Mononuclear cell (primary cell): ENCODE measurements at regions not wholly inside any gene's neighbourhood (a gene's known extent, or its start where the extent isn't known, plus 50 kb on each side); places are given as distances from the start of the nearest gene placed in this dataset.
"Not testable (repeated sequence)": the region's sequence is repeated elsewhere in the genome, so short reads cannot be mapped to it uniquely, and the experiment has no call there.

Experiments
- H3K27me3 ChIP-seq: 2 replicates; pipeline ENCODE4 v1.6.0; 2011; ENCODE audit warnings: low read length, control low read depth; ENCODE audit not compliant: insufficient read depth
- H3K4me1 ChIP-seq: 2 replicates; pipeline ENCODE4 v1.5.1; 2011; ENCODE audit warnings: mild to moderate bottlenecking, low read length, control low read depth; ENCODE audit not compliant: insufficient read depth
- H3K4me3 ChIP-seq: 2 replicates; pipeline ENCODE4 v1.5.1; 2011; ENCODE audit warnings: mild to moderate bottlenecking, low read length, moderate library complexity
- H3K9me3 ChIP-seq: 2 replicates; pipeline ENCODE4 v1.5.1; 2011; ENCODE audit warnings: low read depth, mild to moderate bottlenecking, control low read depth, low read length

DNA sequence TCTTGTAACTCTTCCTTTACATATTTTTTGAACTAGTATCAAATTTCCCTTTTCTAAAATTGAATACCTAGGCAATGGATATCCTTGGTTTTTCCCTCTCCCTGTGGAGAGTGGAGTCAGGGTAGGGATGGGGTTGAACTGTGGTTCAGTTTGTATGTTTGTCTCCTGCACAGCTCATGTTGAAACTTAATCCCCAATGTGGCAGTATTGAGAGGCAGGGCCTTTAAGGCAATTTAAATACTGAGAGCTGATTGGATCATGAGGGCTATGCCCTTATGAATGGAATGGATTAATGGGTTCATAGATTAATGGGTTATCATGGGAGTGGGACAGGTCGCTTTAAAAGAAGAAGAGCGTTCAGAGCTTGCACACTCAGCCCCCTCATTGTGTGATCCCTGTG lies 127.2 kb upstream of the RGS6 start:
- Histone ChIP-seq H3K9me3 (no peaks in the 10 kb centered on the region), H3K4me1 (no peaks in the 10 kb centered on the region), H3K4me3 (no peak overlapping the region), H3K27me3 (no peaks in the 10 kb centered on the region)

DNA sequence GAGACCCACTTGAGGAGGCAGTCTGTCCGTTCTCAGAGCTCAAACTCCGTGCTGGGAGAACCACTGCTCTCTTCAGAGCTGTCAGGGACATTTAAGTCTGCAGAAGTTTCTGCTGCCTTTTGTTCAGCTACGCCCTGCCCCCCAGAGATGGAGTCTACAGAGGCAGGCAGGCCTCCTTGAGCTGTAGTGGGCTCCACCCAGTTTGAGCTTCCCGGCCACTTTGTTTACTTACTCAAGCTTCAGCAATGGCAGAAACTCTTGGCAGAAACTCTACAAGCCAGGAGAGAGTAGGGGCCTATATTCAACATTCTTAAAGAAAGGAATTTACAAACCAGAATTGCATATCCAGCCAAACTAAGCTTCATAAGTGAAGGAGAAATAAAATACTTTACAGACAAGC lies 125.2 kb upstream of the RGS6 start:
- not testable (repeated sequence) for H3K9me3 ChIP-seq, H3K27me3 ChIP-seq, H3K4me3 ChIP-seq, H3K4me1 ChIP-seq

DNA sequence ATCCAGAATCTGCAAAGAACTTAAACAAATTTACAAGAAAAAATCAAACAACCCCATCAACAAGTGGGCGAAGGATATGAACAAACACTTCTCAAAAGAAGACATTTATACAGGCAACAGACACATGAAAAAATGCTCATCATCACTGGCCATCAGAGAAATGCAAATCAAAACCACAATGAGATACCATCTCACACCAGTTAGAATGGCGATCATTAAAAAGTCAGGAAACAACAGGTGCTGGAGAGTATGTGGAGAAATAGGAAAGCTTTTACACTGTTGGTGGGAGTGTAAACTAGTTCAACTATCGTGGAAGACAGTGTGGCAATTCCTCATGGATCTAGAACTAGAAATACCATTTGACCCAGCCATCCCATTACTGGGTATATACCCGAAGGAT lies 121.4 kb upstream of the RGS6 start:
- not testable (repeated sequence) for H3K27me3 ChIP-seq, H3K4me3 ChIP-seq, H3K4me1 ChIP-seq, H3K9me3 ChIP-seq

DNA sequence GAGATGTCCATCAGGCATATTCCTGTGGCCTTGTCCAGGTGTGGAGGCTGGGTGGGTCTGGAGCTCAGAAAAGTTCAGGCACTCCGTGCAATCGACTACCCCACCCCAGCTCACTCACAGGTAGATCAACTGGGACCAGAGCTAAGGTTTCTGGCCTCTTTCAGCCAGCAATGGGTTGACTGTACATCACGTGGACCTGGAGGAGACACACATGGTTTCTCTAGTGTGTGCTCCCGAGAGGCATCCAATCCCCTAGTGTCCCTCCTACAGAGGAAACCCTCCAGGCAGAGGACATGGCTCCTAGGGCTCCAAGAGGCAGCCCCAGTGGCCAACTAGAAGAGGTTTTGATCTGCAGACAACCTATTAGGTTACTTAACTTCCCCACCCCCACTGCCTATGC lies 119.5 kb upstream of the RGS6 start:
- Histone ChIP-seq H3K27me3 (peaks cover 3% of the 10 kb centered on the region), H3K4me3 (no peak overlapping the region), H3K4me1 (no peaks in the 10 kb centered on the region), H3K9me3 (no peaks in the 10 kb centered on the region)

DNA sequence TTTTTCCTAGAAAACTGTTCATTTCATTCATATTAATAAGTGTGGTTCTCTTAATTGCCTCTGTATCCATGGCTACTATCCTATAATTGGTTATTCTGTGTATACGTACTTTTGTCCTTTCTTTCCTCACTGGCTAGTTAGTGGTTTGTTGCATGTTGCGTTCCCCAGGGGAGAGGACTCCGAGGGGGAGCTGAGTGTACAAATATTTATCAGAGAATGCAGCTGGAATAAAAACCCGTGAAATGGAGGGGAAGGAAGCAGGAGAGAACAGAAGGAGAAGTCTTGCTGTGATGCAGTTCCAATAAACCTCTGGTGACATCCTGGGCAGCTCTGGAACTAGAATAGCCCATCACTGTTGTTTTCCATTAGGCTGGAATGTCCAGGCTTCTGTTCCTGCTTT lies 117.1 kb upstream of the RGS6 start:
- no peaks in the 10 kb centered on the region for H3K4me1 ChIP-seq
- no peak overlapping the region for H3K4me3 ChIP-seq
- H3K27me3 ChIP-seq: peaks cover 3% of the 10 kb centered on the region
- no peaks in the 10 kb centered on the region for H3K9me3 ChIP-seq

DNA sequence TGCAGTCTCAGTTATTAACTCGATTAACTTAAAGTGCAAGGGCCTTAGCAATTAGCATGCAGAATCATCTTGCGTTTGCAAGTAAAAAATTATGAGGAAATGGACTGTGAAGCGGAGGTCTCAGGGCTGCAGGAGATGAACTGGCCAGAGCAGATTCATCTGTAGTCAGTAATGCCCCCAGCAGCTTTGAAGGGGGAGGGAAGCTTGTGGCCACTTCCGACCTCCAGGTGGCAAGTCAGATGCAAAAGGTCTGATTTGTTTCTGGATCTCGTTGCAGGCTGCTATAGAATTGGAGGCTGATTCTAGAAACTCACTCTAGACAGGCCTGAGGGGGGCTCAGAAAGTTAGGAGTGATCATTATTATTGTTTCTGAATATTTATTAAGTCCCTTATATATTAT lies 107.4 kb upstream of the RGS6 start:
- H3K4me3 ChIP-seq: no peak overlapping the region
- no peaks in the 10 kb centered on the region for H3K9me3 ChIP-seq
- H3K27me3 ChIP-seq: no peaks in the 10 kb centered on the region
- H3K4me1 ChIP-seq: no peaks in the 10 kb centered on the region

DNA sequence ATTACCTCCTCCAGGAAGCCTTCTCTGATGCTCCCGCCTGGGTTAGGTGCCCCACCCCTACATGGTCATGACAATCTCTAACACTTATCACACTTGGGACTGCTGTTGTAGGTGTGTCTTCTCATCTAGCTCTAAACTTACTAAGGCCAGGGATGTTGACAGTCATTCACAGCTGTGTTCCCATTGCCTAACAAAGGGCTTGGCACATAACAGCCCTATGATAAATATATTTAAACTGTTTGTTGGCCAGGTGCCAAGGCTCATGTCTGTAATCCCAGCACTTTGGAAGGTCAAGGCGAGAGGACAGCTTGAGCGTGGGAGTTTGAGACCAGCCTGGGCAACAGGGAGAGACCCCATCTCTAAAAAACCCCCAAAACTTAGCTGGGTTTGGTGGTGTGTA lies 98.8 kb upstream of the RGS6 start:
- H3K27me3 ChIP-seq: peaks cover 3% of the 10 kb centered on the region
- H3K9me3 ChIP-seq: no peaks in the 10 kb centered on the region
- H3K4me1 ChIP-seq: no peaks in the 10 kb centered on the region
- no peak overlapping the region for H3K4me3 ChIP-seq

DNA sequence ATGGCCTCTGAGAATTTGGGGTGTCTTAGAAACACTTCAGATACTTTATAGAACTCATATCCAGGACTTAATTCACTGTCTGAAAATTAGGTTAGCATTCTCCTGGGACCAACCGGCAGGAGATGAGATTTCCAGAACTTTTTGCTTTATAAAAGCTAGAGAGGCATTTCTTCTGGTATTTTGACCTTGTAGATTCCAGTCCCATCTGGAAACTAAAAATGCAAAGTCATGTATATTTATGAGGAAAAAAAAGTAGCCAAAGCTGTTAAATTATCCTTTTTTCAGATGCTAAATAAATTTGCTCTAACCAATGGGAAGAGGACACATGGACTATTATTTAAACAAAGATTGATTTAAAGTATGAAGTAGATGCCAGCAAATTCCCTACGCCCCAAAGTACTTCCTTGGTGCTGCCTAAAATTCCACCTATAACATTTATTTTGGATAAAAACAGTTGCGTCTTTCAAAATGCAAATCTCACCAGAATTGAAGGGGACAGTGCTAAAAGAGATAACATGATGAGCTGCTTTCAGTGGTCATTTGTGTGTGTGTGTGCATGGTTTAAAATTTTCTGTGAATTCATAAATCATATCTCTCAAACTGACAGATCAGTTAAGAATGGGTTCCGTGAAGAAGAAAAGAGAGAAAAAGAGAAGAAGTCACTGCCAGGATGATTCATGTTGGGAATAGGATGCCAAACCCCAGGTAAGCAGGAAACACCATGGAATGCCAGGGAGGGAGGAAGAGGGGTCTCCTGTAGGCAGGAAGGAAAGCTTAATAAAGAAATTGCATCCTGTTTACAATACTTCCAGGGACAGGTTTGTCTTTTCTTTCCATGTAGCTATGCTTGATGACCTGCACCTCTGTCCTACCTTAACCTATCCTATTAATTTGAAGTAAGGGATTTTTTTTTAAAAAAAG lies 97.7 kb upstream of the RGS6 start:
- Histone ChIP-seq H3K9me3 (no peaks in the 10 kb centered on the region), H3K4me3 (no peak overlapping the region), H3K27me3 (peaks cover 3% of the 10 kb centered on the region)

DNA sequence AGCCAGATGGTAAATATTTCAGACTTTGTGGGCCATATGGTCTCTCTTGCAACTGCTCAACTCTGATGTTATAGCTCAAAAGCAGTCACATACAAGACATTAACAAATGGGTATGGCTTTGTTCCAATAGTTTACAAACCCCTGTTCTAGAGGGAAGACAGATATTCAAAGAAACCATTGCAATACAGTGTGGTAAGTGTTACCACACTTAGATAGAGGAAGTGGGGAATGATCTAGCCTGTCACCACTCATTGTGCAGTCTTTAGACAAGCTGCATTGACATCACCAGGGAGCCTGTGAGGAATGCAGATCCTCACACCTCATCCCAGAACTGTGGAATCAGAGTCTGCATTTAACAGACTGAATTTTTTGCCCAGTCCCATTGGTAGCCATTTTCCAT lies 80.0 kb upstream of the RGS6 start:
- H3K4me3 ChIP-seq: no peak overlapping the region
- no peaks in the 10 kb centered on the region for H3K27me3 ChIP-seq
- H3K9me3 ChIP-seq: no peaks in the 10 kb centered on the region
- peaks cover 28% of the 10 kb centered on the region for H3K4me1 ChIP-seq

More for the DNA sequence above, 97.7 kb upstream of the RGS6 start:
- no peaks in the 10 kb centered on the region for H3K4me1 ChIP-seq

DNA sequence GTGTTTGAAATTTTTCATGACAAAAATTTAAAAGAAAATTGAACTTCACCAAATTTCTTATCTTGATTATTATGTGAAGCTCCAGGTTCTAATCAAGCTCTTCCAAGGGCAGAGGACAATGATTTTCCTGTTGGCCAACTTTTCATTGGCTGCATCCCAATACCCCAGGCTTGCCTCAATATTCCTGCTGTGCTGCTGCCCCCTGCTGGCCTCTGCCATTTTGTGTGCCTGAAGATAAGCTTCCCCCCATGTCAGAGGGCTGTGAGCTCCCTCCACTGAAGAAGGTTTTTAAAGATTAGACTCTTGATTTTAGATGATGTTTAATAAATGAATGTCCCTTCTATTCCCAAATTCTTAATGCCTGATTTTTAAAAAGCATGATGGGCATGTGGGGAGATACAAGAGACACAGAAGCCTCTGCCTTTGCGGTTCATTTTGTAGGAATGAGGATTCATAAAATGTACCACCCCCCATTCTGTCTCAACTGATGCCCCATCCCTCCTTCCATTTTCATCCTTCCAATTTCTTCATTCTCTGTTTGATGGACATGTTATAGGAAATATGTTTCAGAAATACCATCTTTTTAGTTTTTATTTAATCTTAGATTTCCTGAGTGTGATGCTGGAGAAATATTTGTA lies 76.7 kb upstream of the RGS6 start:
- H3K9me3 ChIP-seq: no peaks in the 10 kb centered on the region
- H3K4me3 ChIP-seq: no peak overlapping the region
- H3K27me3 ChIP-seq: no peaks in the 10 kb centered on the region
- peaks cover 28% of the 10 kb centered on the region for H3K4me1 ChIP-seq

DNA sequence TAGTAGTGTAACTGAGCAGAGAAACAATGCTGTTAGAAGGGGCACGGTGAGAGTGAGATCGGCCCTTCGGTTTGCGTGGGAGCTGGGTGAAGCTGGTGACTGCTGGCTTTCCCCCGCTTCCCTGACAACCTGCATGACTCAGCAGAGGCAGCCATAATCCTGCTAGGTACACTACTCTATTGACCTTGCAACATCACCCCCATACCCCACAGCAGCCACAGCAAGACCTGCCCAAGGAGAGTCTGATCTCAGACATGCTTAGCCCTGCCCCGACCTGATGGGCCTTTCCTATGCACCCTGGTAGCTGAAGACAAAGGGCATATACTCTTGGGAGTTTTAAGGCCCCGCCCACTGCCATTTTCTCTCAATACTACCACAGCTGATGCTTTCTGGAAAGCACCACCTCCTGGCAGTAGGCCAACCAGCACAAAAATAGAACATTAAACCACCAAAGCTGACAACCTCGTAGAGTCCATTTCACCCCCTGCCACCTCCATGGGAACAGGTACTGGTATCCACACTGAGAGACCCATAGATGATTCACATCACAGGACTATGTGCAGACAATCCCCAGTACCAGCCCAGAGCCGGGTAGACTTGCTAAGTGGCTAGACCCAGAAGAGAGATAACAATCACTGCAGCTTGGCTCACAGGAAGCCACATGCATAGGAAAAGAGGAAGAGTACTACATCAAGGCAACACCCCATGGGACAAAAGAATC lies 75.9 kb upstream of the RGS6 start:
- Histone ChIP-seq H3K4me1 (peaks cover 26% of the 10 kb centered on the region), H3K9me3 (no peaks in the 10 kb centered on the region), H3K27me3 (no peaks in the 10 kb centered on the region), H3K4me3 (no peak overlapping the region)

DNA sequence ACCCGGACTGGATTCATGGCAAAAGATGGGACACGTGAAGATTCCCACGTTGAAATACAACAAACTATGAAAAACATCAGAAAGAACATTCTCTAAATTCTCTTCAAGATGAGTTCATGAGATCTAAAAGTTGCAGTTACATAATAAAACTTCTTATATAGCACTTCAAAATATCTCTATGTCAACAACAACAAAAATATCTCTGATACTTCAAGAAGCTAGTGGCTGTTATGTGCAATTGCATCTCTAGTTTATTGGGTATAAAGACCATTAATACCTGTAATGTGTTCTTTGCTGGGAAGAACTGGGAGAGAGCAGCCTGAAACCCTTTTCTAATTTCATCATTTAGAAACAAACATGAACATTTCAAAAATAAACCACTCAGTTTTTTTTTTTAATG lies 69.2 kb upstream of the RGS6 start:
- Histone ChIP-seq H3K4me1 (no peaks in the 10 kb centered on the region), H3K4me3 (no peak overlapping the region), H3K9me3 (no peaks in the 10 kb centered on the region), H3K27me3 (no peaks in the 10 kb centered on the region)

DNA sequence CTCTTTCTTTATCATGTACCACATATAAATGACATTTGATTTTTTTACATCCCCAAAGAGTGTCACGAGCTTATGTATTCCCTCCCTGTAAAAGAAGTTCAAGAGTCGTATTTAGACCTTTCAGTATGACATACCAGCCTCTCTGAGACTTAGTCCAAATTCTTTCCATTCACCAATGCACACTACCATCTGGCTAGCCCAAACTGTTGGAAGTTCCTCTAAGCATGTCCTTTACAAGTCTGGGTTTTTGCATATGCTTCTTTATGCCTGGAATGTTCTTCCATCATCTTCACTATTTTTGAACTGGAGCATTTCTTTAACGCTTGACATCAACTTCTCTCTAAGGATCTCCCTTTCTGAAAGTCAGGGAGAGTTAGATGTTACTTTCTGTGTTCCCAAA lies 68.5 kb upstream of the RGS6 start:
- Histone ChIP-seq H3K4me1 (no peaks in the 10 kb centered on the region), H3K9me3 (no peaks in the 10 kb centered on the region), H3K27me3 (no peaks in the 10 kb centered on the region), H3K4me3 (no peak overlapping the region)
